ENCODE measurements at regions not wholly inside any gene's neighbourhood (a gene's known extent, or its start where the extent isn't known, plus 50 kb on each side); places are given as distances from the start of the nearest gene placed in this dataset.

DNA sequence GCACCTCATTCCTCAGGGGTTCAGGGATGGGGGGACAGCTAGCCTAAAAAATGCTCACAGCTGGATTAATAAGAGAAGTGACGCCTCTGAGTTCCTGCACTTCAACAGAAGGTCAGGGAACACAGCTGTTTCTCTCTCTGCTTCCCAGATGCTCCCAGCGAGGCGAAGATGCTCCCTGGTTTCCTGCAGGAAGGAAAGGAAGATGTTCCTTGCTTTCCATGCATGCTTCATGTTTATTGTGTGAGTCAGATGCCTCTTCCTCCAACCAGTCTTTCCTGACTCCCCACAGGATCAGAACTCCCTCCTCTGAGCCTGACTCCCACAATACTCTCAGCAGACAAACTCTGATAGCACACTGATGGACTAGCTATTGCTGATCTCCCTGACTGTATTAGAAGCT is 71.9 kb downstream of the MFAP3 start:
- Histone ChIP-seq H3K27me3 (no peaks in the 10 kb centered on the region), H3K27ac (no peak overlapping the region), H3K9me3 (no peaks in the 10 kb centered on the region), H3K4me1 (peaks cover 0 to 2% (median 0%) of the 10 kb centered on the region in 12 donors), H3K4me3 (no peak overlapping the region), H3K36me3 (no peaks in the 10 kb centered on the region)
- ATAC-seq (no peak), DNase-seq (no peak)
- TF ChIP-seq, protein P1, sequence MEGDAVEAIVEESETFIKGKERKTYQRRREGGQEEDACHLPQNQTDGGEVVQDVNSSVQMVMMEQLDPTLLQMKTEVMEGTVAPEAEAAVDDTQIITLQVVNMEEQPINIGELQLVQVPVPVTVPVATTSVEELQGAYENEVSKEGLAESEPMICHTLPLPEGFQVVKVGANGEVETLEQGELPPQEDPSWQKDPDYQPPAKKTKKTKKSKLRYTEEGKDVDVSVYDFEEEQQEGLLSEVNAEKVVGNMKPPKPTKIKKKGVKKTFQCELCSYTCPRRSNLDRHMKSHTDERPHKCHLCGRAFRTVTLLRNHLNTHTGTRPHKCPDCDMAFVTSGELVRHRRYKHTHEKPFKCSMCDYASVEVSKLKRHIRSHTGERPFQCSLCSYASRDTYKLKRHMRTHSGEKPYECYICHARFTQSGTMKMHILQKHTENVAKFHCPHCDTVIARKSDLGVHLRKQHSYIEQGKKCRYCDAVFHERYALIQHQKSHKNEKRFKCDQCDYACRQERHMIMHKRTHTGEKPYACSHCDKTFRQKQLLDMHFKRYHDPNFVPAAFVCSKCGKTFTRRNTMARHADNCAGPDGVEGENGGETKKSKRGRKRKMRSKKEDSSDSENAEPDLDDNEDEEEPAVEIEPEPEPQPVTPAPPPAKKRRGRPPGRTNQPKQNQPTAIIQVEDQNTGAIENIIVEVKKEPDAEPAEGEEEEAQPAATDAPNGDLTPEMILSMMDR (IDR thresholded peaks at IDR 0.05), result no peak
- no peak for TF ChIP-seq POLR2A (IDR thresholded peaks at IDR 0.05)
- WGBS, 4 donors, result 44 to 64% (median 60%) methylated on average over 3 of the region's 3 CpGs
- intact Hi-C loops (cut with DNase I), result no loop called here

- TF ChIP-seq POLR2A (IDR thresholded peaks at IDR 0.05), result no peak
- TF ChIP-seq, protein P1 (IDR thresholded peaks at IDR 0.05), result no peak
- intact Hi-C loops (cut with DNase I), result no loop called here
- DNase-seq (no peak), ATAC-seq (no peak)
- Histone ChIP-seq H3K27ac (no peak overlapping the region), H3K4me3 (no peak overlapping the region), H3K9me3 (no peaks in the 10 kb centered on the region), H3K4me1 (peaks cover 0 to 2% (median 0%) of the 10 kb centered on the region in 12 donors), H3K36me3 (no peaks in the 10 kb centered on the region), H3K27me3 (no peaks in the 10 kb centered on the region)
- 96 to 99% (median 98%) methylated on average over 4 of the region's 4 CpGs for WGBS, 4 donors
Measured at GRCh38 chr5:154111214-154111613, 72.4 kb downstream of the MFAP3 start.

DNA sequence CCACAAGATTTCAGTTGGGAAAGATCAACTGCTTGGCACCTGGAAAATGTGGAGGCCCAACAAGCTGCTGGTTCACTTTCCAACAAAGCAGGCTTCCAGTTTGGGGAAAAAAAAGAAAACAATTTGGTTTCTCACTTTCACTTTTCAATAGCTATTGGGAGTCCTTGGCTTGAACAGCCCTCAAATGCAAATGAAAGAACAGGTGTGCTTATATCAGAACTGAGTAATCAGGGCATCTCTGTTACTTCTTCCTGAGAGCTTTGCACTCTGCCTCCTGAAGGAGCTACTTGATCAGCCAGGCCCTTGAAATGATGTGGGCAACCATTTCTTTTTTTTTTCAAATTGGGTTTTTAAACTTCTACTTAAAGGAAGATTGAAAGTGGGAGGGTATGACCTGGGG is 73.5 kb downstream of the MFAP3 start:
- no peak for TF ChIP-seq POLR2A (IDR thresholded peaks at IDR 0.05)
- TF ChIP-seq, protein P1 (IDR thresholded peaks at IDR 0.05), result no peak
- Histone ChIP-seq H3K36me3 (no peaks in the 10 kb centered on the region), H3K27ac (no peak overlapping the region), H3K27me3 (no peaks in the 10 kb centered on the region), H3K9me3 (no peaks in the 10 kb centered on the region), H3K4me3 (no peak overlapping the region), H3K4me1 (peaks cover 0 to 2% (median 0%) of the 10 kb centered on the region in 12 donors)
- no peak for DNase-seq
- intact Hi-C loops (cut with DNase I), result no loop called here
- ATAC-seq, result no peak

DNA sequence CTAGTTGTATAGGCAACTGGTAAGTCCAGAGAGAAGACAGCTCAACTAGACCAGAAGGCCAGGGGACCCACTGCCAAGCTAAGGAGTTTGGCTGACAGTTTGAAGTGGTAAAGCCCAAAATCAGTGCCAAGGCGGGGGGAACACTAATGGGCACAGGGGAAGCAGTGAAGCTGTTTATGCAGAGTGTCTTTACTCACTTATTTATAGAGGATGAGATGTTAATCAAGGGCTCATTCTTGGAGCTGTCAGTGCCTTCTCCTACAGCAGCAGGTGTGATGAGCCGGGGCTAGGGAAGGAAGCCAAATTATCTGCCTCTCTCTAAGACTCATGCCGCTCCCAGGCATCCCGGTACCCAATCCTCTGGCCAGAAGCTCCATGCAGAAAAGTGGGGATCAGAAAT is 75.2 kb upstream of the GALNT10 start:
- H3K36me3 ChIP-seq, result no peaks in the 10 kb centered on the region
- no peak overlapping the region for H3K27ac ChIP-seq
- intact Hi-C loops (cut with DNase I), result no loop called here
- peaks cover 0 to 7% (median 0%) of the 10 kb centered on the region in 12 donors for H3K4me1 ChIP-seq
- H3K9me3 ChIP-seq, result no peaks in the 10 kb centered on the region
- H3K4me3 ChIP-seq, result no peak overlapping the region
- TF ChIP-seq, protein P1 (IDR thresholded peaks at IDR 0.05), result no peak
- TF ChIP-seq POLR2A (IDR thresholded peaks at IDR 0.05), result no peak
- DNase-seq (no peak), ATAC-seq (no peak)
- H3K27me3 ChIP-seq, result no peaks in the 10 kb centered on the region
- WGBS, 4 donors, result 62 to 77% (median 64%) methylated on average over 4 of the region's 4 CpGs

Measured in heart left ventricle (tissue), 16 donors.